NCI-H345 treated with DMSO at 0.1 percent for 48 hours (cell line): ENCODE measurements at regions not wholly inside any gene's neighbourhood (a gene's known extent, or its start where the extent isn't known, plus 50 kb on each side); places are given as distances from the start of the nearest gene placed in this dataset.

ENCODE experiments used
- DNase-seq: peaks from one replicate; lab custom pipeline; 2025; ENCODE audit not compliant: unreplicated experiment; lab: John Stamatoyannopoulos, UW

GRCh38 chr12:130100634-130101362 lies 61.5 kb upstream of the FZD10 start:
- no peak for DNase-seq

- DNase-seq, result no peak
Observed at GRCh38 chr12:130101370-130101769, 60.9 kb upstream of the FZD10 start.

GRCh38 chr12:130102266-130102665 lies 60.0 kb upstream of the FZD10 start:
- DNase-seq, result no peak

GRCh38 chr12:130104571-130105106 lies 57.6 kb upstream of the FZD10 start:
- DNase-seq, result no peak

- no peak for DNase-seq
Observed at GRCh38 chr12:130109062-130109945, 53.0 kb upstream of the FZD10 start.

GRCh38 chr12:130110914-130111313 lies 51.4 kb upstream of the FZD10 start:
- DNase-seq, result no peak

GRCh38 chr12:130111965-130112496 lies 50.2 kb upstream of the FZD10 start:
- no peak for DNase-seq
